ENCODE measurements at regions not wholly inside any gene's neighbourhood (a gene's known extent, or its start where the extent isn't known, plus 50 kb on each side); places are given as distances from the start of the nearest gene placed in this dataset.

DNA sequence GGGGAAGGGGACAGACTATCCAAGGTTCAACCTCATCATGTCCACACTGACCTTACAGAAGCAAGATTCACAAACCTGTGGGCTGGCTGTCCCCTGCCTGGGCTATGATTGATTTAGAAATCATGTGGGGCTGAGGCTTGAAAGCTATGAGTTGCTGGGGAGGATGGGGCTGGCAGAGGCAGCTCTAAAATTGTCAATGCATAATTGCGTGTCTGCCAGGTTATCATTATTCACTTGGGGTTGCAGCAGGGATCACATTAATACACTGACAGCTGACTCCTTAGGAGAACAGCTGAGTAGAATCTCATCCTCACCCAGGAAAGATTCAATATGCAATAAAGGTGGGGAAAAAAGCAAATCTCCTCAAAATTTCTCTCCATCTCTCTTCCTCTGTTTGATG is 866.3 kb downstream of the CCSER2 start:
- TF ChIP-seq POLR2A (IDR thresholded peaks at IDR 0.05) (no peak), CTCF (IDR thresholded peaks at IDR 0.05) (no peak), EP300 (IDR thresholded peaks at IDR 0.05) (no peak)

Measured in gastroesophageal sphincter (tissue), 3 donors.